Loucy (cell line): ENCODE measurements at regions not wholly inside any gene's neighbourhood (a gene's known extent, or its start where the extent isn't known, plus 50 kb on each side); places are given as distances from the start of the nearest gene placed in this dataset.

ENCODE experiments used
- H2AFZ ChIP-seq: fragments of 200-600 bp; sonication (generic); 2 replicates; pipeline ENCODE4 v1.6.0; 2016; ENCODE audit warnings: antibody characterized with exemption, mild to moderate bottlenecking, low read length, moderate library complexity
- H3F3A ChIP-seq: fragments of 200-600 bp; 2 replicates; pipeline ENCODE4 v1.6.0; 2016; ENCODE audit warnings: antibody characterized with exemption, low read depth, mild to moderate bottlenecking
- H3K27me3 ChIP-seq: fragments of 200-600 bp; sonication (generic); 2 replicates; pipeline ENCODE4 v1.6.1; 2014; ENCODE audit warnings: low read length, mild to moderate bottlenecking; ENCODE audit not compliant: insufficient read depth, poor library complexity, severe bottlenecking
- H3K36me3 ChIP-seq: fragments of 200-600 bp; sonication (generic); 2 replicates; pipeline ENCODE4 v1.6.1; 2016; ENCODE audit warnings: low read length; ENCODE audit not compliant: insufficient read depth
- H3K4me1 ChIP-seq: fragments of 200-600 bp; sonication (generic); 2 replicates; pipeline ENCODE4 v1.5.1; 2014; ENCODE audit warnings: low read length, mild to moderate bottlenecking; ENCODE audit not compliant: insufficient read depth, poor library complexity, severe bottlenecking
- H3K4me2 ChIP-seq: fragments of 200-600 bp; sonication (generic); 2 replicates; pipeline ENCODE4 v1.6.0; 2014; ENCODE audit warnings: antibody characterized with exemption, low read length, low read depth, mild to moderate bottlenecking; ENCODE audit not compliant: poor library complexity, severe bottlenecking
- H3K4me3 ChIP-seq: fragments of 200-600 bp; sonication (generic); 2 replicates; pipeline ENCODE4 v1.5.1; 2014; ENCODE audit warnings: low read length, mild to moderate bottlenecking, mixed read lengths; ENCODE audit not compliant: poor library complexity, severe bottlenecking
- H3K79me2 ChIP-seq: fragments of 200-600 bp; sonication (generic); 2 replicates; pipeline ENCODE4 v1.6.1; 2014; ENCODE audit warnings: low read length; ENCODE audit not compliant: insufficient read depth
- H3K9ac ChIP-seq: fragments of 200-600 bp; sonication (generic); 2 replicates; pipeline ENCODE4 v1.6.0; 2014; ENCODE audit warnings: mild to moderate bottlenecking, low read depth, low read length, moderate library complexity; ENCODE audit not compliant: poor library complexity, severe bottlenecking
- H3K9me2 ChIP-seq: fragments of 200-600 bp; sonication (generic); replicated peaks from 2 replicates; pipeline ENCODE4 v1.6.1; 2016; ENCODE audit warnings: low read depth, low read length, mixed read lengths
- H3K9me3 ChIP-seq: fragments of 200-600 bp; sonication (generic); 2 replicates; pipeline ENCODE4 v1.6.1; 2014; ENCODE audit warnings: mild to moderate bottlenecking, antibody characterized with exemption, low read length, low read depth; ENCODE audit not compliant: insufficient read depth
- H4K20me1 ChIP-seq: fragments of 200-600 bp; sonication (generic); 2 replicates; pipeline ENCODE4 v1.6.0; 2014; ENCODE audit warnings: antibody characterized with exemption, low read length, mild to moderate bottlenecking; ENCODE audit not compliant: insufficient read depth, poor library complexity, severe bottlenecking
- EZH2phosphoT487 ChIP-seq: fragments of 200-600 bp; IDR thresholded peaks from 2 replicates; pipeline ENCODE4 v1.6.1; 2018; ENCODE audit warnings: antibody characterized with exemption, mild to moderate bottlenecking, moderate library complexity, borderline replicate concordance
- TF ChIP-seq, protein P1 (sequence below): fragments of 200-600 bp; sonication (generic); conservative IDR thresholded peaks from 2 replicates; pipeline ENCODE4 v1.5.1; 2014; ENCODE audit warnings: mild to moderate bottlenecking, antibody characterized with exemption, low read length

DNA sequence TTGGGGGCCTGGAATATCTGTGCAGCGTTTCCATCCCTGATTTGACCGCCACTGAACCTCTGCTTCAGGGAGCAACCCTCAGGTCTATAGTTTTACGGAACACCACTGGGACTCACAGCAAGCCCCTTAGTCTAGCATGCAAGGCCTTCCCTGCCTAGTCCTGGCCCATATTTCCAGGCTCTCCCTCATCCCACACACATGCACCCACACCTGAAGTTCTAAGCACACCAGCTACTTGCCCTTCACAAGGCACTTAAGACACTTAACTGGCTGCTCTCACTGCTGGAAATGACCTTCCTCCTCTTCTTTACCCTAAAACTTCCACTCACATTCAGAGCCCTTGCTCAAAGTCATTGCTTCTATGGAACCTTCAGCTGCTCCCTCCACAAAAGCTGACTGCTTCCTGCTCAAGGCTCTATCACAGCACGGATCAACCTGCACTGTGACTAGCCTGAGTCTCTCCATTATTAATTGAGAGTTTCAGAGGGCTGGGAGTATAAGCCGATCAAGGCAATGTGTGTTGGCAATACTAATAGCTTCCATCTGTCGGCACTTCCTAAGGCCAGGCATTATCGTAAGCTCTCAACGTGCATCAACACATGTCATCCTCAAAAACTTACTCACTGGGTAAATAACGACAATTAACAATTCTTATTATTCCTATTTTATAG lies 84.3 kb downstream of the RRAGC start:
- no peaks in the 10 kb centered on the region for H3K36me3 ChIP-seq
- TF ChIP-seq EZH2phosphoT487 = no peak
- TF ChIP-seq, protein P1, sequence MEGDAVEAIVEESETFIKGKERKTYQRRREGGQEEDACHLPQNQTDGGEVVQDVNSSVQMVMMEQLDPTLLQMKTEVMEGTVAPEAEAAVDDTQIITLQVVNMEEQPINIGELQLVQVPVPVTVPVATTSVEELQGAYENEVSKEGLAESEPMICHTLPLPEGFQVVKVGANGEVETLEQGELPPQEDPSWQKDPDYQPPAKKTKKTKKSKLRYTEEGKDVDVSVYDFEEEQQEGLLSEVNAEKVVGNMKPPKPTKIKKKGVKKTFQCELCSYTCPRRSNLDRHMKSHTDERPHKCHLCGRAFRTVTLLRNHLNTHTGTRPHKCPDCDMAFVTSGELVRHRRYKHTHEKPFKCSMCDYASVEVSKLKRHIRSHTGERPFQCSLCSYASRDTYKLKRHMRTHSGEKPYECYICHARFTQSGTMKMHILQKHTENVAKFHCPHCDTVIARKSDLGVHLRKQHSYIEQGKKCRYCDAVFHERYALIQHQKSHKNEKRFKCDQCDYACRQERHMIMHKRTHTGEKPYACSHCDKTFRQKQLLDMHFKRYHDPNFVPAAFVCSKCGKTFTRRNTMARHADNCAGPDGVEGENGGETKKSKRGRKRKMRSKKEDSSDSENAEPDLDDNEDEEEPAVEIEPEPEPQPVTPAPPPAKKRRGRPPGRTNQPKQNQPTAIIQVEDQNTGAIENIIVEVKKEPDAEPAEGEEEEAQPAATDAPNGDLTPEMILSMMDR = no peak
- no peak overlapping the region for H3K9ac ChIP-seq
- H2AFZ ChIP-seq = no peak overlapping the region
- H3K4me1 ChIP-seq = no peaks in the 10 kb centered on the region
- no peak overlapping the region for H3K4me3 ChIP-seq
- H3K79me2 ChIP-seq = no peaks in the 10 kb centered on the region
- no peaks in the 10 kb centered on the region for H3K27me3 ChIP-seq
- no peaks in the 10 kb centered on the region for H3K9me2 ChIP-seq
- H3K4me2 ChIP-seq = no peak overlapping the region
- H3F3A ChIP-seq = no peaks in the 10 kb centered on the region
- H3K9me3 ChIP-seq = no peaks in the 10 kb centered on the region
- no peaks in the 10 kb centered on the region for H4K20me1 ChIP-seq

DNA sequence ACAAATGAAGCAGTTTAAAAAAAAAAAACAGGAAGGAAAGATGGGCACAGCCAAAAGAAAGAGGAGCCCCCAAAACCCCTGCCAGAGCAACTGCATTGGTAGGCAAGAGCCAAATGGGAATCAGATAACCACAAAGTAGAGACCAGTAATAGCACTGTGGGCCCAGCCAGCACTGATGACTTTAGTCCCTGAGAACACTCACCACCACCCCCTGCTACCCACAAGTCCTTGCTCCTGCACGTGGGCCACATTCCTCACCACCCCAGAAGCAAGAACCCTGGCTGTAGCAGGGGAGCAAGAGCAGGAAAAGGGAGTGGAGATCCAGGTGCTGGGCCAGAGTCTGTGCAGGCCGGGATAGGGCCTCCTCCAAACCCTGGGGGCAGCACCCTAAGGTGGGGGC lies 86.1 kb downstream of the RRAGC start:
- H3K4me2 ChIP-seq = no peak overlapping the region
- no peak overlapping the region; the same call in 1 of the 2 replicates for H2AFZ ChIP-seq
- H3K9ac ChIP-seq = no peak overlapping the region
- TF ChIP-seq, protein P1 = no peak
- TF ChIP-seq EZH2phosphoT487 = no peak
- no peaks in the 10 kb centered on the region for H3K4me1 ChIP-seq
- H3K4me3 ChIP-seq = no peak overlapping the region
- no peaks in the 10 kb centered on the region for H3K36me3 ChIP-seq
- no peaks in the 10 kb centered on the region for H3K27me3 ChIP-seq
- no peaks in the 10 kb centered on the region for H3K9me3 ChIP-seq
- H3K9me2 ChIP-seq = no peaks in the 10 kb centered on the region
- H4K20me1 ChIP-seq = no peaks in the 10 kb centered on the region
- no peaks in the 10 kb centered on the region for H3K79me2 ChIP-seq
- H3F3A ChIP-seq = no peaks in the 10 kb centered on the region

GRCh38 chr1:38772953-38773352 lies 86.6 kb downstream of the RRAGC start:
- H4K20me1 ChIP-seq = no peaks in the 10 kb centered on the region
- no peak overlapping the region for H3K9ac ChIP-seq
- H3K4me2 ChIP-seq = no peak overlapping the region
- no peaks in the 10 kb centered on the region for H3K27me3 ChIP-seq
- no peak overlapping the region for H3K4me3 ChIP-seq
- no peaks in the 10 kb centered on the region for H3K36me3 ChIP-seq
- H3K9me3 ChIP-seq = no peaks in the 10 kb centered on the region
- no peaks in the 10 kb centered on the region for H3K79me2 ChIP-seq
- H3F3A ChIP-seq = no peaks in the 10 kb centered on the region
- H3K4me1 ChIP-seq = no peaks in the 10 kb centered on the region
- no peak overlapping the region for H2AFZ ChIP-seq
- no peak for TF ChIP-seq EZH2phosphoT487
- TF ChIP-seq, protein P1 = no peak
- H3K9me2 ChIP-seq = no peaks in the 10 kb centered on the region
